ENCODE measurements at regions not wholly inside any gene's neighbourhood (a gene's known extent, or its start where the extent isn't known, plus 50 kb on each side); places are given as distances from the start of the nearest gene placed in this dataset.

DNA sequence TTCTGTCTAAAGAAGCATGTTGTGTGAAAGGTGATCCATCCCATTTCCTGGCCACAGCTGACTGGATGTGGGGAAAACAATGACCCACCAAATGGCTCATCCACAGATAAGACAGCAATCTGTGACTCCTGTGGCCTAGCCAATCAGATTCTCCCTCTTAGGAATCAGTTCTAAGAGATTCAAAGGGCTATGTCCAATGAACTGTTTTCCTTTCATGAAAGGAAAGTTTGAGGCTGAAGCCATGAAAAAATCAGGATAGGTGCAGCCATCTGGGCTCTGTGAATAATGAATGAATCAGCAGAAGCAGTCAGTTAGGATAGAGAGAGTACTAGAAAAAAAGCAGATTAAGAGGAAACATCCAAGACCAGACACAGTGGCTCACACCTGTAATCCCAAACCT, 164.7 kb downstream of the NRIP1 start:
- DNase-seq (no peak), ATAC-seq (ENCODE audit: insufficient read depth, low read depth) (no peak)
- H3K4me1 ChIP-seq (ENCODE audit: insufficient read depth, low read length) = no peaks in the 10 kb centered on the region
- H3K9me3 ChIP-seq (ENCODE audit: insufficient read depth, low read length, severe bottlenecking) = no peaks in the 10 kb centered on the region
- no peaks in the 10 kb centered on the region for H4K20me1 ChIP-seq (ENCODE audit: insufficient read depth, low read length)
- no peaks in the 10 kb centered on the region for H3K36me3 ChIP-seq (ENCODE audit: insufficient read depth, low read length)
- H3K4me2 ChIP-seq (ENCODE audit: insufficient read depth, low read length) = no peak overlapping the region
- H2AFZ ChIP-seq (ENCODE audit: low read depth, low read length) = no peak overlapping the region
- no peaks in the 10 kb centered on the region for H3K27me3 ChIP-seq (ENCODE audit: insufficient read depth, low read length, poor library complexity)
- no peaks in the 10 kb centered on the region for H3K79me2 ChIP-seq (ENCODE audit: insufficient read depth, low read length)
- H3K27ac ChIP-seq (ENCODE audit: low read length) = no peak overlapping the region
- H3K9ac ChIP-seq (ENCODE audit: low read depth, low read length) = no peak overlapping the region
- TF ChIP-seq, protein P1, sequence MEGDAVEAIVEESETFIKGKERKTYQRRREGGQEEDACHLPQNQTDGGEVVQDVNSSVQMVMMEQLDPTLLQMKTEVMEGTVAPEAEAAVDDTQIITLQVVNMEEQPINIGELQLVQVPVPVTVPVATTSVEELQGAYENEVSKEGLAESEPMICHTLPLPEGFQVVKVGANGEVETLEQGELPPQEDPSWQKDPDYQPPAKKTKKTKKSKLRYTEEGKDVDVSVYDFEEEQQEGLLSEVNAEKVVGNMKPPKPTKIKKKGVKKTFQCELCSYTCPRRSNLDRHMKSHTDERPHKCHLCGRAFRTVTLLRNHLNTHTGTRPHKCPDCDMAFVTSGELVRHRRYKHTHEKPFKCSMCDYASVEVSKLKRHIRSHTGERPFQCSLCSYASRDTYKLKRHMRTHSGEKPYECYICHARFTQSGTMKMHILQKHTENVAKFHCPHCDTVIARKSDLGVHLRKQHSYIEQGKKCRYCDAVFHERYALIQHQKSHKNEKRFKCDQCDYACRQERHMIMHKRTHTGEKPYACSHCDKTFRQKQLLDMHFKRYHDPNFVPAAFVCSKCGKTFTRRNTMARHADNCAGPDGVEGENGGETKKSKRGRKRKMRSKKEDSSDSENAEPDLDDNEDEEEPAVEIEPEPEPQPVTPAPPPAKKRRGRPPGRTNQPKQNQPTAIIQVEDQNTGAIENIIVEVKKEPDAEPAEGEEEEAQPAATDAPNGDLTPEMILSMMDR (IDR thresholded peaks at IDR 0.05; ENCODE audit: borderline replicate concordance, extremely low read depth, low read length, poor library complexity, severe bottlenecking) = no peak
- TF ChIP-seq EZH2 (IDR thresholded peaks at IDR 0.05; ENCODE audit: borderline replicate concordance, low read depth, low read length, severe bottlenecking) = no peak
- no peak overlapping the region for H3K4me3 ChIP-seq (ENCODE audit: low read depth in 1 of 2, low read length in 2 of 2)

DNA sequence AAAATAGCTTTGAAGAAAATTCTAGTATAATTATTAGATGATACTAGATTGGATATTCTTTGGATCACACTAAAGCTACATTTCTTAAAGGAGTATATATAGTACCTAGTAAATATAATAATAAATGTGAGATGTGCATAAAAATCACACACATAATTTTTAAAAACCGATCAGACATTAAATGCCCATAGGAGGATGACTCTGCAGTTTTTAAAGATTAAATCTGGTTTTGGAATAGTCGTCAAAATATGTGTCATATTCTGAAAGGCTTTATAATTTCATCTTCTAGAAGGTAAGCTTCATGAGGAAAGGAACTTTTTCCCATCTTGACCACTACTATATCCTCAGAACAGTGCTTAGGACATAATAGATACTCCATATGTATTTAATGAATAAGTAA, 169.0 kb downstream of the NRIP1 start:
- no peak overlapping the region for H2AFZ ChIP-seq (ENCODE audit: low read depth, low read length)
- no peaks in the 10 kb centered on the region for H3K9me3 ChIP-seq (ENCODE audit: insufficient read depth, low read length, severe bottlenecking)
- no peak overlapping the region for H3K9ac ChIP-seq (ENCODE audit: low read depth, low read length)
- H3K4me3 ChIP-seq (ENCODE audit: low read depth in 1 of 2, low read length in 2 of 2) = no peak overlapping the region
- no peaks in the 10 kb centered on the region for H3K27me3 ChIP-seq (ENCODE audit: insufficient read depth, low read length, poor library complexity)
- DNase-seq (no peak), ATAC-seq (ENCODE audit: insufficient read depth, low read depth) (no peak)
- no peak overlapping the region for H3K4me2 ChIP-seq (ENCODE audit: insufficient read depth, low read length)
- H3K27ac ChIP-seq (ENCODE audit: low read length) = no peak overlapping the region
- no peaks in the 10 kb centered on the region for H3K79me2 ChIP-seq (ENCODE audit: insufficient read depth, low read length)
- no peaks in the 10 kb centered on the region for H3K36me3 ChIP-seq (ENCODE audit: insufficient read depth, low read length)
- no peaks in the 10 kb centered on the region for H3K4me1 ChIP-seq (ENCODE audit: insufficient read depth, low read length)
- no peaks in the 10 kb centered on the region for H4K20me1 ChIP-seq (ENCODE audit: insufficient read depth, low read length)
- TF ChIP-seq EZH2 (IDR thresholded peaks at IDR 0.05; ENCODE audit: borderline replicate concordance, low read depth, low read length, severe bottlenecking) = no peak
- TF ChIP-seq, protein P1 (IDR thresholded peaks at IDR 0.05; ENCODE audit: borderline replicate concordance, extremely low read depth, low read length, poor library complexity, severe bottlenecking) = no peak

DNA sequence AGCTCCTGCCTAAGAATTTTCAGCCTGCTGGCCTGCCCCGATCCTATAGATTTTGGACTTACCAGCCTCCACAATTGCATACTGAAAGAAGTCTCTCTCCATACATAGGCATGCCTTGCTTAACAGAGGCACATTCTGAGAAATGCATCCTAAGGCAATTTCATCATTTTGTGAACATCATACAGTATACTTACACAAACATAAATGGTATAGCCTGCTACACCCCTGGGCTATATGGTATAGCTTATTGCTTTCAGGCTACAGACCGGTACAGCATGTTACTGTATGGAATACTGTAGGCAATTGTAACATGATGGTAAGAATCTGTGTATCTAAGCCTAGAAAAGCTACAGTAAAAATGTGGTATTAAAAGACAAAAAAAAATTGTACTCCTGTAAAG, 174.7 kb downstream of the NRIP1 start:
- ATAC-seq (ENCODE audit: insufficient read depth, low read depth) (peak; percentile 39; the same call in 2 of the 3 replicates), DNase-seq (no peak)
- Histone ChIP-seq H3K79me2 (ENCODE audit: insufficient read depth, low read length) (no peaks in the 10 kb centered on the region), H3K4me3 (ENCODE audit: low read depth in 1 of 2, low read length in 2 of 2) (no peak overlapping the region), H3K27ac (ENCODE audit: low read length) (no peak overlapping the region), H3K27me3 (ENCODE audit: insufficient read depth, low read length, poor library complexity) (no peaks in the 10 kb centered on the region), H3K36me3 (ENCODE audit: insufficient read depth, low read length) (no peaks in the 10 kb centered on the region), H3K4me2 (ENCODE audit: insufficient read depth, low read length) (no peak overlapping the region), H2AFZ (ENCODE audit: low read depth, low read length) (no peak overlapping the region), H3K9me3 (ENCODE audit: insufficient read depth, low read length, severe bottlenecking) (no peaks in the 10 kb centered on the region), H3K9ac (ENCODE audit: low read depth, low read length) (no peak overlapping the region), H3K4me1 (ENCODE audit: insufficient read depth, low read length) (peaks cover 6% of the 10 kb centered on the region; the same call in 1 of the 2 replicates), H4K20me1 (ENCODE audit: insufficient read depth, low read length) (no peaks in the 10 kb centered on the region)
- TF ChIP-seq EZH2 (IDR thresholded peaks at IDR 0.05; ENCODE audit: borderline replicate concordance, low read depth, low read length, severe bottlenecking) = no peak
- TF ChIP-seq, protein P1 (IDR thresholded peaks at IDR 0.05; ENCODE audit: borderline replicate concordance, extremely low read depth, low read length, poor library complexity, severe bottlenecking) = no peak
